ENCODE measurements at regions not wholly inside any gene's neighbourhood (a gene's known extent, or its start where the extent isn't known, plus 50 kb on each side); places are given as distances from the start of the nearest gene placed in this dataset.

DNA sequence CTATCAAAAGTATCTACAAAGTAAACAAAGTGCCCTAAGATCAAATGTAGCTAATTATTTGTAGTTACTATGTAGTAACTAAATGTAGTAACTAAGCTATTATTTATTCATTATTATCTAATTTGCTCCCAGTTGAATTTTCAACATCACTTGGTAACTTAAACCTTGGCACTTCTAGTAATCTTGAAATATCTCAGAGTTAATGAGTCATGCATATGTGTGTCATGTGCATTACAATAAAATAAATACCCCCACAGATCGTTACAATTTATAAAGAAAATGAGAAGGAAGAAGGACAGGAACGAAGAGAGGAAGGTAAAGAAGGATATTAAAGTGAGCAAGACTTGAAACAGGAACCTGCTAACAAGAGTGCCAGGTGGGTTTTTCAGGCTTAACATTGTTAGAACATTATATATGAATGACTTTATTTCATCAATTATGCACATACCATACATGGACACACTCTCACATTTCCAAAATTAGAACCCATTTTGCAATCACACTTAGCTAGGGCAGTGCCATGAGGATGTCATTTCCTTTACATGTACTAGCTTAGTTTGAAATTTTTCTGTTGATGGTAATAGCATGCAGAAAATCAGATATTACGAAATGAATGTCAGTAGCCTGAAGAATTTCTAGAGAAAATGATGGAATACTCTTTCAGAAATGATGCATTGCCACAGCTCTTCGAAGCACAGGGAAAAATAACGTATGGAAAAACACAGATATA, 1670.4 kb upstream of the AGA start:
- H3K36me3 ChIP-seq (ENCODE audit: insufficient read depth, low read length): no peaks in the 10 kb centered on the region
- no peak overlapping the region for H3K27ac ChIP-seq (ENCODE audit: low read depth, low read length)
- H3K4me1 ChIP-seq (ENCODE audit: insufficient read depth, low read length): peaks cover 10% of the 10 kb centered on the region
- H3K27me3 ChIP-seq (ENCODE audit: insufficient read depth, low read length): no peaks in the 10 kb centered on the region
- no peaks in the 10 kb centered on the region for H3K9me3 ChIP-seq (ENCODE audit: insufficient read depth, low read depth, low read length)
- no peak overlapping the region for H3K9ac ChIP-seq (ENCODE audit: low read depth, low read length)
- H3K4me3 ChIP-seq (ENCODE audit: low read length): no peak overlapping the region
- 96% methylated on average over 5 of the region's 5 CpGs for WGBS

- H3K27ac ChIP-seq (ENCODE audit: low read depth, low read length): no peak overlapping the region
- 100% methylated on average over 1 of the region's 1 CpG for WGBS
- H3K27me3 ChIP-seq (ENCODE audit: insufficient read depth, low read length): no peaks in the 10 kb centered on the region
- no peak overlapping the region for H3K4me3 ChIP-seq (ENCODE audit: low read length)
- no peaks in the 10 kb centered on the region for H3K9me3 ChIP-seq (ENCODE audit: insufficient read depth, low read depth, low read length)
- H3K9ac ChIP-seq (ENCODE audit: low read depth, low read length): no peak overlapping the region
- peaks cover 10% of the 10 kb centered on the region for H3K4me1 ChIP-seq (ENCODE audit: insufficient read depth, low read length)
- no peaks in the 10 kb centered on the region for H3K36me3 ChIP-seq (ENCODE audit: insufficient read depth, low read length)
Observed at GRCh38 chr4:179114615-179115014, 1672.4 kb upstream of the AGA start.

GRCh38 chr4:179116011-179116410, 1673.8 kb upstream of the AGA start:
- WGBS: 78% methylated on average over 2 of the region's 2 CpGs

GRCh38 chr4:179116581-179116980, 1674.3 kb upstream of the AGA start:
- Histone ChIP-seq H3K27ac (ENCODE audit: low read depth, low read length) (no peak overlapping the region), H3K9ac (ENCODE audit: low read depth, low read length) (no peak overlapping the region), H3K4me1 (ENCODE audit: insufficient read depth, low read length) (peaks cover 10% of the 10 kb centered on the region), H3K36me3 (ENCODE audit: insufficient read depth, low read length) (no peaks in the 10 kb centered on the region), H3K9me3 (ENCODE audit: insufficient read depth, low read depth, low read length) (no peaks in the 10 kb centered on the region), H3K27me3 (ENCODE audit: insufficient read depth, low read length) (no peaks in the 10 kb centered on the region), H3K4me3 (ENCODE audit: low read length) (no peak overlapping the region)
- WGBS: 90% methylated on average over 2 of the region's 2 CpGs

More at GRCh38 chr4:179116011-179116410, 1673.8 kb upstream of the AGA start:
- H3K27ac ChIP-seq (ENCODE audit: low read depth, low read length): no peak overlapping the region
- H3K9ac ChIP-seq (ENCODE audit: low read depth, low read length): no peak overlapping the region
- peaks cover 10% of the 10 kb centered on the region for H3K4me1 ChIP-seq (ENCODE audit: insufficient read depth, low read length)
- H3K4me3 ChIP-seq (ENCODE audit: low read length): no peak overlapping the region
- H3K36me3 ChIP-seq (ENCODE audit: insufficient read depth, low read length): no peaks in the 10 kb centered on the region
- no peaks in the 10 kb centered on the region for H3K27me3 ChIP-seq (ENCODE audit: insufficient read depth, low read length)
- H3K9me3 ChIP-seq (ENCODE audit: insufficient read depth, low read depth, low read length): no peaks in the 10 kb centered on the region

- Histone ChIP-seq H3K27me3 (ENCODE audit: insufficient read depth, low read length) (no peaks in the 10 kb centered on the region), H3K4me3 (ENCODE audit: low read length) (no peak overlapping the region), H3K9ac (ENCODE audit: low read depth, low read length) (no peak overlapping the region), H3K9me3 (ENCODE audit: insufficient read depth, low read depth, low read length) (no peaks in the 10 kb centered on the region), H3K36me3 (ENCODE audit: insufficient read depth, low read length) (no peaks in the 10 kb centered on the region), H3K4me1 (ENCODE audit: insufficient read depth, low read length) (peaks cover 24% of the 10 kb centered on the region), H3K27ac (ENCODE audit: low read depth, low read length) (no peak overlapping the region)
- 99% methylated on average over 2 of the region's 2 CpGs for WGBS
Observed at GRCh38 chr4:179123084-179123483, 1680.8 kb upstream of the AGA start.

- WGBS: 95% methylated on average over 4 of the region's 4 CpGs
- Histone ChIP-seq H3K4me3 (ENCODE audit: low read length) (no peak overlapping the region), H3K36me3 (ENCODE audit: insufficient read depth, low read length) (no peaks in the 10 kb centered on the region), H3K27me3 (ENCODE audit: insufficient read depth, low read length) (no peaks in the 10 kb centered on the region), H3K9ac (ENCODE audit: low read depth, low read length) (no peak overlapping the region), H3K9me3 (ENCODE audit: insufficient read depth, low read depth, low read length) (no peaks in the 10 kb centered on the region), H3K27ac (ENCODE audit: low read depth, low read length) (peak overlapping the region; percentile 79), H3K4me1 (ENCODE audit: insufficient read depth, low read length) (peaks cover 24% of the 10 kb centered on the region)
Observed at GRCh38 chr4:179124419-179124818, 1682.2 kb upstream of the AGA start.

DNA sequence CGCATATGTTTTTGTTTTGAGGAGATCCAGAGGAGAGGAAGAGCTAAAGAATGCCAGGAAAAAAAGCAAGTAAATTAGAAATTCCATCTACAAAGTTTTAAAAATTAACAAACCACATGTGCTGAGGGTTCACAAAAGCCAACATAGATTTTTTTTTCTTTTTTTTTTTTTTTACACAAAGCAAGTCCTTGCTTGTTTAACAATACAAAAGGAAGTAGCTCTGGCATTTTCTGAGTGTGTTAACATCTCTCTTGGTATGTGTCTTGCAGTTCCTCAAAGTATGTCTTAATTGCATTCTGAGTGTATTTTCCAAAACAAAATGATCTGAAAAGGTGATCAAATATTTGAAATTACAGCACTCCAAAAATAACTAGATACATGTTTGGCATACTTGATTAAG, 1682.7 kb upstream of the AGA start:
- 50% methylated on average over 1 of the region's 1 CpG for WGBS
- no peaks in the 10 kb centered on the region for H3K36me3 ChIP-seq (ENCODE audit: insufficient read depth, low read length)
- H3K27ac ChIP-seq (ENCODE audit: low read depth, low read length): peak overlapping the region; percentile 79
- H3K9ac ChIP-seq (ENCODE audit: low read depth, low read length): no peak overlapping the region
- no peak overlapping the region for H3K4me3 ChIP-seq (ENCODE audit: low read length)
- no peaks in the 10 kb centered on the region for H3K9me3 ChIP-seq (ENCODE audit: insufficient read depth, low read depth, low read length)
- H3K4me1 ChIP-seq (ENCODE audit: insufficient read depth, low read length): peaks cover 24% of the 10 kb centered on the region
- H3K27me3 ChIP-seq (ENCODE audit: insufficient read depth, low read length): no peaks in the 10 kb centered on the region

DNA sequence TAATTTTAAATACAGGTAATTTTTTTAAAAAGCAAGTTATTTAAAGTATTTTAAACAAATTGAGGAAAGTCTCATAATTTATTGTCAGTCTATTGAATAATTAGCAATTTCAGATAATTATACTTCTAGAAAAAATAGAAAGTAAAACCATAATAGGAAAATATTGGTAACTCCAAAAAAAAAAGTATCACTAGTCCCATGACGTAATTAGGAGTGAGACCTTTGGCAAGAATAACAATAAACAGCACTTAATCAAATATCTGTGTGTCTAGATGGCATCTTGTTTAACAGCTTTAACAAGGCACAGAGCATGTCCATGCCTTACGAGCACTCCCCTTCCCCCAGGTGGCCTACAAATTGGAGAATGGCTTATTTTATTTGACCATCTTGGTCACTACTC, 1683.6 kb upstream of the AGA start:
- peaks cover 24% of the 10 kb centered on the region for H3K4me1 ChIP-seq (ENCODE audit: insufficient read depth, low read length)
- no peaks in the 10 kb centered on the region for H3K27me3 ChIP-seq (ENCODE audit: insufficient read depth, low read length)
- H3K9ac ChIP-seq (ENCODE audit: low read depth, low read length): no peak overlapping the region
- no peaks in the 10 kb centered on the region for H3K36me3 ChIP-seq (ENCODE audit: insufficient read depth, low read length)
- no peak overlapping the region for H3K4me3 ChIP-seq (ENCODE audit: low read length)
- H3K27ac ChIP-seq (ENCODE audit: low read depth, low read length): no peak overlapping the region; the same call in 1 of the 2 replicates
- 68% methylated on average over 2 of the region's 2 CpGs for WGBS
- H3K9me3 ChIP-seq (ENCODE audit: insufficient read depth, low read depth, low read length): no peaks in the 10 kb centered on the region

- H3K36me3 ChIP-seq (ENCODE audit: insufficient read depth, low read length): no peaks in the 10 kb centered on the region
- WGBS: 99% methylated on average over 4 of the region's 4 CpGs
- no peaks in the 10 kb centered on the region for H3K27me3 ChIP-seq (ENCODE audit: insufficient read depth, low read length)
- H3K4me3 ChIP-seq (ENCODE audit: low read length): no peak overlapping the region
- H3K9me3 ChIP-seq (ENCODE audit: insufficient read depth, low read depth, low read length): no peaks in the 10 kb centered on the region
- H3K4me1 ChIP-seq (ENCODE audit: insufficient read depth, low read length): peaks cover 24% of the 10 kb centered on the region
- H3K27ac ChIP-seq (ENCODE audit: low read depth, low read length): no peak overlapping the region
- H3K9ac ChIP-seq (ENCODE audit: low read depth, low read length): no peak overlapping the region
Observed at GRCh38 chr4:179128299-179128698, 1686.1 kb upstream of the AGA start.

DNA sequence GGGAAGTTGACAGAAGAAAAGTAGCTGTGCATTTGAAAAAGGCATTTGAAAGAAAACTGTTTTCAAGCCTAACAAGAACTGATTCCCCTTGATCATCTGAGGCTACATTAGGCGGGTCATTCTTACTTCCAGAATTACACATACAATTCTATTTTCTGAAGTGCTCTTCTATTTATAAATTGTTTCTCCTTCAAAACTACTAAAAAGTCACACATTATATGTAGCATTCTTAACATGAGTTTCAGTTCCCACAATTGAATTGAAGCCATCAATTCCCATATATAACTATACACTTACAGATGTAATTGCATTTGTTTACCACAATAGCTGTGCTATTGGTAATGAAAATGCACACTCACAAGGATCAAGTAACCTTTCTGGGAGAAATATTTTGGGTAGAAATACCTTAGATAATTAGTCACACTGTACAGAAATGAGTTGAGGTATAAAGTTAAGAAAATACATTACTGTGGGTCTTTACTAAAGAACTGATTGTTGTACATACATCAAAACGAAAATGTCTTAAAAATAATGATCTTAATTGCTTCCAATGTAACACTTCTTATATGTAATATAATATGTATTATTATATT, 1688.0 kb upstream of the AGA start:
- Histone ChIP-seq H3K9ac (ENCODE audit: low read depth, low read length) (no peak overlapping the region), H3K36me3 (ENCODE audit: insufficient read depth, low read length) (no peaks in the 10 kb centered on the region), H3K4me1 (ENCODE audit: insufficient read depth, low read length) (peaks cover 12% of the 10 kb centered on the region), H3K27ac (ENCODE audit: low read depth, low read length) (no peak overlapping the region), H3K4me3 (ENCODE audit: low read length) (no peak overlapping the region), H3K9me3 (ENCODE audit: insufficient read depth, low read depth, low read length) (no peaks in the 10 kb centered on the region), H3K27me3 (ENCODE audit: insufficient read depth, low read length) (no peaks in the 10 kb centered on the region)
- 100% methylated on average over 1 of the region's 2 CpGs for WGBS

GRCh38 chr4:179145746-179146525, 1703.7 kb upstream of the AGA start:
- no peaks in the 10 kb centered on the region for H3K27me3 ChIP-seq (ENCODE audit: insufficient read depth, low read length)
- H3K27ac ChIP-seq (ENCODE audit: low read depth, low read length): no peak overlapping the region
- no peak overlapping the region for H3K9ac ChIP-seq (ENCODE audit: low read depth, low read length)

More at GRCh38 chr4:179145746-179146525, 1703.7 kb upstream of the AGA start:
- no peak overlapping the region for H3K4me3 ChIP-seq (ENCODE audit: low read length)
- no peaks in the 10 kb centered on the region for H3K9me3 ChIP-seq (ENCODE audit: insufficient read depth, low read depth, low read length)
- no peaks in the 10 kb centered on the region for H3K36me3 ChIP-seq (ENCODE audit: insufficient read depth, low read length)
- H3K4me1 ChIP-seq (ENCODE audit: insufficient read depth, low read length): 0 out of 2 replicates have a peak, but pooled peaks cover 8% of the 10 kb centered on the region
- WGBS: 82% methylated on average over 4 of the region's 4 CpGs

Measured in HUES64 (cell line).